NCI-H2081 (cell line): ENCODE measurements at regions not wholly inside any gene's neighbourhood (a gene's known extent, or its start where the extent isn't known, plus 50 kb on each side); places are given as distances from the start of the nearest gene placed in this dataset.

Experiments used
- DNase-seq, 2 experiments: peaks; one replicate each; lab custom pipeline; 2025; lab: John Stamatoyannopoulos, UW

DNA sequence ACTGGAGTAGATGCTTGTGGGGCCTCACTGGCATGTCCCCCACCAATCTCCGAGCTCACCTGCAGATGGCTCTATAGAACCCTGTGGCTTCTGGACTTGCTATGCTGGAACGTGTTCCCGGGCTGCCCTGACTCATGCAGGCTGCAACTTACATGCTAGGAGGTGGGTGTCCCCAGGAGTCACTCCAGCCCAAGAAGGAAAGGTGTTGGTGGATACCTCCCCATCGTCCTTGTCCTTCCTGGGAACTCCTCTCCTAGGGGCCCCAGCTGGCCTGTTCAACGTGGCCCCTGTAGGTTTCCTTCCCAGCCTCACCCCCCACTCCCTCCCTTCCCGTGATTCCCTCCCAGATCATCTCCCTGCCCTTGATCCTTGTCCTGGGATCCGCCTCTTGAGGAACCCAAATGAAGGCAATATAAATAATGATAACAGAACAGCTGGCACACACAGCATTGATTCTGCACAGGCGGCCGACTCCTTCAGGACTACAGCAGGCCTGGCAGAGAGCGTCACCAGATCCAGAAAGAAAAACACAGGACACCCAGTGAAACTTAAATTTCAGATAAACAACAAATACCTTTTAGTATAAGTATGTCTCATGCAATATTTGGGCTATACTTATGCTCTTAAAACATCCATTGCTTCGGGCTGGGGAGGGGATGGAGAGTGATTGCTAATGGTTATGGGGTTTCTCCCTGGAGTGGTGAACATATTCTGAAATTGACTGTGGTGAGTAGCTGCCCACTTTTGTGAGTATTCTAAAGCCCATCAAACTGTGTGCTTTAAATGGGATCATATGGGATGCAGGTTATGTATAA is 221.1 kb upstream of the GSE1 start:
- no peak for DNase-seq

DNA sequence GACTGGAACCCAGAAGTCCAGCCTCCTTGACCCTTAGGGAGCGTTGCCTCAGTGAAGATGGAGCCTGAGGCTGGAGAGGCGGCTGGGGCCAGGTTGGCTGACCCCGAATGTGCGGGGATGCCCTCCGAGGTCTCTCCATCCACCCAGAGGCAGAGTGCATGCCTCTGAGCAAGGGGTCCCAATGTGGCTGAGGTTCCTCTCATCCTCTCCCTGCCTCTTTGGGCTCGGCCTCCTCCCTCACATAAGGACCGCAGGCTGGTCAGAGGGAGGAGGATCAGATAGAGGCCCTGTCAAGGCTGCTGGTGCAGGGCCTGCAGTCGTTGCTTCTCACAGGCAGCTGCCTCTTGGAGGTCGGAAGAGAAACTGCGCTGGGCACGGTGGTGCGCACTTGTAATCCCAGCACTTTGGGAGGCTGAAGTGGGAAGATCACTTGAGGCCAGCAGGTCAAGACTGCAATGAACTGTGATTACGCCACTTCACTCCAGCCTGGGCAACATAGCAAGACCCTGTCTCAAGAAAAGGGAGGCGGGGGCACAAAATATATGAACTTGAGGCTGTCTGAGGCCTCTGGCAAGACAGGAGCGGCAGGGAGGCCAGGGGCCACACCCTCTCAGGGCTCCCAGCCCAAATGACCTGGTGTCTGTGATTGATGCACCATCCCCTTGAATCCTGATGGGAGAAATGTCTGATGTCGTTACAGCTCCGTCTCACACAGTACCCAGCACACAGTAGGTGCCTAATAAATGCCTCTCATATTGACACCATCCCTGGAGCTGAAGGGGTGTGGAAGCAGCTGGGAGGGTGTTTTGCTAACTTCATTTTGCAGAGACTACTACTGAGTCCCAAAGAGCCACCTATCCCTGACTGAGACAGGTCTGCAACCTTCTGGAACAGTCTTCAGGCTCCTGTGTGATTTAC is 220.1 kb upstream of the GSE1 start:
- no peak for DNase-seq

DNA sequence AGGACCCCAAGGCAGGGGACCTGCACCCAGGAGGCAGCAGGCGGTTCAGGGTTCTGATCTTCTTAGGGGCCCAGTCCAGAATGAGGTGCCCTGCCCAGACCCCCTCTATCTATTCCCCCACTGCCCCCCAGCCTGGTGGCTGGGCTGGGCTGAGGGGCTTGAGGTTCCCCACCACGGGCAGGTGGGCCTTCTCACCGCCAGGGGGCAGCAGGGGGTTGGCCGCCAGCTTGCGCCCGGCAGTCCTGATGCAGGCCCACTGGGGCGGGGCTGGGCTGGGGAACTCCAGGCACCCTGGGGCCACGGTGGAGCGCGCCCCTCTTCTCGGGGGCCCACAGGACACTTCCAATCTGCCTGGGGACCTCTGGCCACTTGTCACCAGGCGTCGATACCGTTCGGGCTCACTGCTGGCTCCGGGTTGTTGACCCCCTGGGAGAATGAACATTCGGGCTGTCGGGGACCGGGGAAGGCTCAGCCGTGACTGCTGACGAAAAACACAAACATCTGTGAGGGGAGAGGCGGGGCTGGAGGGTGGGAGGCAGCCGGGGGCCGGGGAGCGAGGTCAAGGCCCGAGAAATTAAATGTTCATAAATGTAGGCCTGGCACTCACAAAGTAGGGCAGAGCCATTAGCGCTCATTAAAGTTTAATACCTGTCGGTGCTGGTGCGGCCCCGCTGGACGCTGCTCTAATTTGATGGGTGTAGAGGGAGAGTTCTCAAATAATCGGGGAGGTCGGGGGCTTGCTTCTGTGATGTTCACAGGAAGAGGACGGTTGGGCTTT is 219.3 kb upstream of the GSE1 start:
- DNase-seq: no peak

GRCh38 chr16:85394456-85395206 is 218.5 kb upstream of the GSE1 start:
- DNase-seq: no peak

DNA sequence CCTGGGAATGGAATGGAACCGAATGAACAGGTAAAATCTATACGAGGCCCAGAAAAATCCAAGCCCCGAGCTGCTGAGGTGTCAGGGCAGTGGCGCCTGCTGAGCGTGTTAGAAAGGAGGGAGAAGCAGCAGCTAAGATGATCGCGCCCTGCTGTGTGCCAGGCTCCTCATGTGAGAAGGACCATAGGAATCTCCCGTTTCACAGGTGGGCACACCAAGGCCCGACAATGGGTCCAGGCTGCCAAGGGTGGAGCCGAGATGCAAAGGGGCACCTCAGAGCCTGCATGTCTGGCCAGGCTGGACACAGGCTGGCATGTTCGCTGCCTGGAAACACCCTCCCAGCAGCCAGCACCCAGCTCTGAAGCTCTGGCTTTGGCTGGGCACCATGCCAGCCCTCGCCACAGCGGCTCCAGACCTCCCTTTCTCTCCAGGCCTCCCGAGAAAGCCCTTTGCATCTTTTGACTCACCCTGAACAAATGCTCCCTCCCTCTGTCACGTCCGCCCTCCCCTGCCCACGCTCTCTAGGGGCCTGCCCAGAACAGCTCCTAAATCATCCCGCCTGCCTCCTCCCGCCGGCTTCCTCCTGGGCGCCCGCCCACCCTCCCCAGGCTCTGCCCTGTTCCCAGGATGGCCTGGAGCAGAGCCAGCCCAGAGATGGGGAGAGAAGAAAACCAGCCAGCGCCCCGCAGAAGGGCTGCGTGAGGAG is 217.8 kb upstream of the GSE1 start:
- DNase-seq: peak; percentile 77 to 90

DNA sequence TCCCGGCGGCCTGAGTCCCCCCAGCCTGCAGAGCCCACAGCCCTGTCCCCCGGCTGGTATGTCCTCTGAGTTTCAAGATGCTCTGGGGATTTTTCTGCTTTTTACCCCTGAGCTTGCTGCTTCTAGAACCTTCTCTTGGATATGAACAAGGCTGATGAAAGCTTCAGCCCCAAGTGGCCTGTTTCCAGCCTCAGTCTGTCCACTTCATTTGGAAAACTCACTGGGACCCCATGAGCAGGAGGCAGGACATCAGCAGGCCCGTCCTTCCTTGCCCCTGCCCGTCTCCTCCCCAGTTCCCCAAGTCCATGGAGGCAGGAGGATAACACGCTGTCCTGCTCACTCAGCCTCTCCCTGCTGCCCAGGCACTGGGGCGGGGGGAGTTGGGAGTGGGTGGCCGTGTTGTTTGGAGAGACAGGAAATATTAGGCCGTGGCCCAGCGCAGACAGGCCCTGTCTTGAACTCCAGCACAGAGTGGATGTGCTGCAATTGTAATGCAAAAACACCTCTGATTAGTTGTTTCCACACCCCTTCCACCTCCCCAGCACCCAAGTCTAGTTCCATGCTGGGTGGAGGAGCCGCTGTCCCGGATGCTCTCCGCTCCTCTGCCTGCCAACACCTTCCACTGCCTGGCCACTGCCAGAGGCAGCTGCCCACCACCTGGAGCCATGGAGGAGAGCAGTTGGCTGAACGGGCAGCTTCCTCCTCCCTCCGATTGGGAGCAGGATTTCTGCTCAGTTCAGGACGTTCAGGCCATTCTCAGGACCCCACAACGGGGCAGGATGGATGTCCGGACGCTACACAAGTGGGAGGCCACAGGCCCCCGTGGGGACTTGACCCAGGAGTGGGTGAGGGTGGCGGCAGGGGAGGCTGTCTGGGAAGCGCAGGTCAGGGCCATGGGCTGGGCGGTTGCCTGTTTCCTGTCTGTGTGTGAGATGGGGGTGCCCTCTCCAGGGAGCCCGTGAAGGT is 216.9 kb upstream of the GSE1 start:
- DNase-seq: peak in 1 of 2 experiments; percentile 64

- DNase-seq: peak; percentile 30 to 69
Observed at GRCh38 chr16:85396879-85397871, 215.9 kb upstream of the GSE1 start.

DNA sequence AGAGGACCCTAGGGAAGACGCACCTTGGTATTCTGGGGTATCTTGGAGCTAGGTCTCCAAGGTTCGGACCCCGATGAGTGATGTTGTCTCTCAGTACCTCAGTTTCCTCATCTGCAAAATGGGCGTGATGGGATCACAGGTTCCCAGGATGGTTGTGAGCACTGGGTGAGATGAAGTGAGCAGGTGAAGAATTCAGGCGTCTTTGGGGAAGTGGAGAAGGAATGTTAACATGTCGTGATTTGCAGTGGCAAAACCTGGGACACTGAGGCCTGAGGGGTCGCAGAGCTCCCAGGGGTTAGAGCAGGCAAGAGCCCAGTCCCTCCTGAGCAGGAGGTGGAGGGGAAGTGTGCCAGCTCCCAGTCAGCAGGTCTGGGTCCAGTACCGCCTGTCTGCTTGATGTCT is 215.1 kb upstream of the GSE1 start:
- no peak for DNase-seq

- no peak for DNase-seq
Observed at GRCh38 chr16:85398688-85399582, 214.2 kb upstream of the GSE1 start.

GRCh38 chr16:85399583-85400284 is 213.4 kb upstream of the GSE1 start:
- peak in 1 of 2 experiments; percentile 67 for DNase-seq

DNA sequence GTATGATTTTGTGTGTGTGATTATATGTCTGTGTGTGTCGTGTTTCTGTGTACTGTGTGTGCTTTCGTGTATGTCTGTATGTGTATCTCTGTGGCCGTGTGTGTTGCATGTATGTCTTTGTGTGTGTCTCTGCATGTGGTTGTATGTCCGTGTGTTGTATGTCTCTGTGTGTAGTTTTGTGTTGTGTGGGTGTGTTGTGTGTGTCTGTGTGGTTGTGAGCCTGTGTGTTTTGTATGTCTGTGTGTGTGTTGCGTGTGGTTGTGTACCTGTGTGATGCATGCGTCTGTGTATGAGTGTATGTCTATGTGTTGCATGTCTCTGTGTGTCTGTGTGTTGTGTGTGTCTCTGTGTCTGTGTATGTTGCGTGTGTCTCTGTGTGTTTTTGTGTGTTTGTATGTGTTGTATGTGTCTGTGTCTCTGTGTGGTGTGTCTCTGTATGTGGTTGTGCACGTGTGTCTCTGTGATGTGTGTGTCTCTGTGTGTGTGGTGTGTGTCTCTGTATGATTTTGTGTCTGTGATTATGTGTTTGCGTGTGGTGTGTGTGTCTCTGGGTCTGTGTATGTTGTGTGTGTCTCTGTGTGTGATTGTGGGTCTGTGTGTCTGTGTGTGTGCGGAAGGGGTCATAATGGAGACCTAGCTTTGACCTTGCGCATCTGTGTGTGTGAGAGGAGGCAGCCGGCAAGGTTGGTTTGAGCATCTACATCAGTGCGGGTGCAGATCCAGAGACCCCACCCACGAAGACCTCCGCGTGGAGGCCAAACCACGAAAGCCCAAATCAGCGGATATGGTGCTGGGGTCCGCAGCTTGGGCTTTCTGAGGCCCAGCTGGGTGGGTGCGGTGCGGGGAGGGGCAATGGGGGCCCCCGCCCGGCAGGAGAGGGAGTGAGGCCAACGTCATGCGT is 212.6 kb upstream of the GSE1 start:
- no peak for DNase-seq

- no peak for DNase-seq
Observed at GRCh38 chr16:85401370-85401916, 211.7 kb upstream of the GSE1 start.

- no peak for DNase-seq
Observed at GRCh38 chr16:85401917-85402766, 211.0 kb upstream of the GSE1 start.

GRCh38 chr16:85402910-85403692 is 210.0 kb upstream of the GSE1 start:
- DNase-seq: no peak
